Bronchial epithelial cell (primary cell): ENCODE measurements at regions not wholly inside any gene's neighbourhood (a gene's known extent, or its start where the extent isn't known, plus 50 kb on each side); places are given as distances from the start of the nearest gene placed in this dataset.

Experiments
- DNase-seq: peaks from one replicate; pipeline ENCODE4 v3.0.0-alpha.2; 2010; ENCODE audit warnings: low read depth
- FAIRE-seq: peaks from 2 replicates; lab custom pipeline; 2011; peaks lifted over from hg19 to GRCh38; lab: Jason Lieb, UNC
- H3K27me3 ChIP-seq: 2 replicates; pipeline ENCODE4 v1.5.1; 2011; ENCODE audit warnings: low read length; ENCODE audit not compliant: control insufficient read depth, insufficient read depth
- H3K36me3 ChIP-seq: 2 replicates; pipeline ENCODE4 v1.5.1; 2011; ENCODE audit warnings: low read length; ENCODE audit not compliant: control insufficient read depth, insufficient read depth
- H3K4me3 ChIP-seq: 2 replicates; pipeline ENCODE4 v1.5.1; 2011; ENCODE audit warnings: mild to moderate bottlenecking, low read depth, low read length, control low read depth
- CTCF ChIP-seq: IDR thresholded peaks from 2 replicates; pipeline ENCODE4 v1.5.1; 2011; ENCODE audit warnings: mild to moderate bottlenecking, moderate library complexity, low read length, control low read depth, inconsistent platforms; ENCODE audit not compliant: insufficient read depth, severe bottlenecking

GRCh38 chr9:26756881-26757280 lies 135.7 kb downstream of the CAAP1 start:
- no peaks in the 10 kb centered on the region for H3K27me3 ChIP-seq
- FAIRE-seq: no peak
- no peak overlapping the region for H3K4me3 ChIP-seq
- H3K36me3 ChIP-seq: no peaks in the 10 kb centered on the region
- TF ChIP-seq CTCF: no peak
- no peak for DNase-seq

- no peak for FAIRE-seq
- no peak for DNase-seq
These were observed 137.1 kb downstream of the CAAP1 start for GRCh38 chr9:26755476-26755875.

GRCh38 chr9:26754509-26755164 lies 138.0 kb downstream of the CAAP1 start:
- H3K27me3 ChIP-seq: no peaks in the 10 kb centered on the region
- no peak for TF ChIP-seq CTCF
- no peak for FAIRE-seq

More at GRCh38 chr9:26755476-26755875, 137.1 kb downstream of the CAAP1 start:
- TF ChIP-seq CTCF: no peak
- Histone ChIP-seq H3K4me3 (no peak overlapping the region), H3K27me3 (no peaks in the 10 kb centered on the region), H3K36me3 (no peaks in the 10 kb centered on the region)

GRCh38 chr9:26753971-26754370 lies 138.6 kb downstream of the CAAP1 start:
- FAIRE-seq (peak; percentile 88), DNase-seq (no peak)
- TF ChIP-seq CTCF: no peak
- H3K36me3 ChIP-seq: no peaks in the 10 kb centered on the region
- no peak overlapping the region for H3K4me3 ChIP-seq
- H3K27me3 ChIP-seq: no peaks in the 10 kb centered on the region

More at GRCh38 chr9:26754509-26755164, 138.0 kb downstream of the CAAP1 start:
- Histone ChIP-seq H3K4me3 (no peak overlapping the region), H3K36me3 (no peaks in the 10 kb centered on the region)
- no peak for DNase-seq

GRCh38 chr9:26750162-26750561 lies 142.4 kb downstream of the CAAP1 start:
- Histone ChIP-seq H3K36me3 (no peaks in the 10 kb centered on the region), H3K27me3 (no peaks in the 10 kb centered on the region), H3K4me3 (no peak overlapping the region)
- no peak for TF ChIP-seq CTCF
- no peak for FAIRE-seq
- DNase-seq: no peak
